ENCODE measurements at regions not wholly inside any gene's neighbourhood (a gene's known extent, or its start where the extent isn't known, plus 50 kb on each side); places are given as distances from the start of the nearest gene placed in this dataset.

GRCh38 chr14:38074754-38075153 lies 132.9 kb upstream of the SSTR1 start:
- no peaks in the 10 kb centered on the region for H3K4me1 ChIP-seq (ENCODE audit: control insufficient read depth, extremely low read depth, insufficient read depth, low read length)
- H3K36me3 ChIP-seq (ENCODE audit: control insufficient read depth in 2 of 2, extremely low read depth in 1 of 2, insufficient read depth in 2 of 2, low read length in 2 of 2), result no peaks in the 10 kb centered on the region
- CTCF ChIA-PET, result no interaction called here
- no peaks in the 10 kb centered on the region for H3K79me2 ChIP-seq (ENCODE audit: control insufficient read depth, insufficient read depth, low read length)
- dilution Hi-C loops (cut with MboI; ENCODE audit: extremely low pct_ligation_motif_present, low sequenced_read_pairs) (no loop called here), intact Hi-C loops (cut with micrococcal nuclease) (no loop called here)
- no peak overlapping the region for H3K27ac ChIP-seq (ENCODE audit: insufficient read depth, low read depth, low read length)
- no peaks in the 10 kb centered on the region for H3K27me3 ChIP-seq (ENCODE audit: control insufficient read depth in 2 of 2, insufficient read depth in 2 of 2, low read length in 2 of 2)
- DNase-seq (ENCODE audit: low read depth, low spot score) (no peak), FAIRE-seq (no peak)
- no peak overlapping the region for H3K4me2 ChIP-seq (ENCODE audit: insufficient read depth, low read length)
- H2AFZ ChIP-seq (ENCODE audit: low read depth, low read length), result no peak overlapping the region
- no peaks in the 10 kb centered on the region for H4K20me1 ChIP-seq (replicated peaks; ENCODE audit: control insufficient read depth, extremely low read depth, insufficient read depth, low read length)
- H3K9ac ChIP-seq (replicated peaks; ENCODE audit: extremely low read depth, insufficient read depth, low read length), result no peak overlapping the region
- POLR2A ChIA-PET, result no interaction called here
- H3K4me3 ChIP-seq (replicated peaks in 1 of 3; ENCODE audit: insufficient read depth in 1 of 3, low read depth in 1 of 3, low read length in 3 of 3), result no peak overlapping the region
- H3K9me3 ChIP-seq (replicated peaks; ENCODE audit: control insufficient read depth, insufficient read depth, low read length), result no peaks in the 10 kb centered on the region
- no peak for TF ChIP-seq EZH2 (IDR thresholded peaks at IDR 0.05; ENCODE audit: borderline replicate concordance, low read depth, low read length, severe bottlenecking)
- TF ChIP-seq MAX (IDR thresholded peaks at IDR 0.05; ENCODE audit: insufficient read depth, insufficient read length), result no peak
- TF ChIP-seq JUN (IDR thresholded peaks at IDR 0.05; ENCODE audit: borderline replicate concordance, insufficient read depth, insufficient read length, low read depth), result no peak
- no peak for TF ChIP-seq MYC (IDR thresholded peaks at IDR 0.05; ENCODE audit: low read depth, low read length)
- TF ChIP-seq POLR2A (IDR thresholded peaks at IDR 0.05; ENCODE audit: low read depth, low read length), result no peak
- no peak for TF ChIP-seq FOS (IDR thresholded peaks at IDR 0.05; ENCODE audit: borderline replicate concordance, insufficient read depth, low read length)
- TF ChIP-seq GATA2 (IDR thresholded peaks at IDR 0.05; ENCODE audit: insufficient read depth, insufficient read length, low read depth, low read length), result no peak
- TF ChIP-seq CTCF (IDR thresholded peaks at IDR 0.05; ENCODE audit: extremely low read depth in 1 of 2, insufficient read depth in 1 of 2, low read depth in 1 of 2, low read length in 2 of 2), result no peak
- TF ChIP-seq POLR2AphosphoS5 (IDR thresholded peaks at IDR 0.05; ENCODE audit: insufficient read depth, low read depth, low read length), result no peak
- BruUV-seq (replicated peaks), result no TSS peak
- H3K9me1 ChIP-seq (replicated peaks; ENCODE audit: control insufficient read depth, extremely low read depth, insufficient read depth, low read length), result peaks cover 3% of the 10 kb centered on the region
